ENCODE measurements at regions not wholly inside any gene's neighbourhood (a gene's known extent, or its start where the extent isn't known, plus 50 kb on each side); places are given as distances from the start of the nearest gene placed in this dataset.

DNA sequence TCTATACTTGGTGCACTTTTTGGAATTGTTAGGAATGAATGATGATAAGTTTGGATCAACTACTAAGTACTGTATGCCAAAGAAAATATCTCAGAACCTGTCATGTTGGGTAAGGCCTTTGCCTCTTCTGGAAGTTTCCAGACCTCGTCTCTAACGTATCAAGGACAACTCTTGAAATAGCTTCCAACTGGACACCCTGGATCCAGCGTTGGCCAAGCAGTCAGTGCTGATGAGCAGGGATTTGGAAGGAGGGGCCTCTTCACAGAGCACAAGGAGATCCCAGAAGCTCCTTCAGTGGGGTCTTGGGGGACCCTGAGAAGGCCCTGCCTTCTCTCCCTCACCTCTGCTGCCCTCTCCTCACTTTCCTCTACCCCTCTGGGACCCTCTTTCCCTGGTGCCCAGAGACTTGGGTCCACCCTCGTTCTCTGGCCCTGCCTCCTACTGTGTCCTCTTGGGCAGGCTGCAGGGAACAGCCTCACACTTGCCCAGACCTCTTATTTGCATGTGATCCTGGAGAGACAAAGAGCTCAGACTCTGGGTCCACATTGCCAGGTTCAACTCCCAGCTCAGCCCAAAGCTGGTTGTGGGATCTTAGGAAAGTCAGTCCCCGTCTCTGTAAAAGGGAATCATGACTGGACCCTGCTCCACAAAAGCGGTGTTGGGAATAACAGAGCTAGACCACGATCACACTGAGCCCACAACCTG lies 145.8 kb downstream of the COL6A3 start:
- H3K27me3 ChIP-seq = peaks cover 0 to 12% (median 0%) of the 10 kb centered on the region in 3 donors
- intact Hi-C loops (cut with DNase I; ENCODE audit: low total_unique reads) = no loop called here
- no peak overlapping the region for H3K4me3 ChIP-seq
- no peaks in the 10 kb centered on the region for H3K36me3 ChIP-seq
- DNase-seq = no peak
- H3K4me1 ChIP-seq = peaks cover 0 to 8% (median 4%) of the 10 kb centered on the region in 4 donors
- WGBS, 5 donors = 74 to 91% (median 88%) methylated on average over 7 of the region's 7 CpGs
- TF ChIP-seq CTCF (IDR thresholded peaks at IDR 0.05) = no peak
- TF ChIP-seq POLR2AphosphoS5 (IDR thresholded peaks at IDR 0.05) = no peak
- no peak for TF ChIP-seq EP300 (IDR thresholded peaks at IDR 0.05)
- TF ChIP-seq POLR2A (IDR thresholded peaks at IDR 0.05) = no peak
- no peaks in the 10 kb centered on the region for H3K9me3 ChIP-seq
- H3K27ac ChIP-seq = no peak overlapping the region

DNA sequence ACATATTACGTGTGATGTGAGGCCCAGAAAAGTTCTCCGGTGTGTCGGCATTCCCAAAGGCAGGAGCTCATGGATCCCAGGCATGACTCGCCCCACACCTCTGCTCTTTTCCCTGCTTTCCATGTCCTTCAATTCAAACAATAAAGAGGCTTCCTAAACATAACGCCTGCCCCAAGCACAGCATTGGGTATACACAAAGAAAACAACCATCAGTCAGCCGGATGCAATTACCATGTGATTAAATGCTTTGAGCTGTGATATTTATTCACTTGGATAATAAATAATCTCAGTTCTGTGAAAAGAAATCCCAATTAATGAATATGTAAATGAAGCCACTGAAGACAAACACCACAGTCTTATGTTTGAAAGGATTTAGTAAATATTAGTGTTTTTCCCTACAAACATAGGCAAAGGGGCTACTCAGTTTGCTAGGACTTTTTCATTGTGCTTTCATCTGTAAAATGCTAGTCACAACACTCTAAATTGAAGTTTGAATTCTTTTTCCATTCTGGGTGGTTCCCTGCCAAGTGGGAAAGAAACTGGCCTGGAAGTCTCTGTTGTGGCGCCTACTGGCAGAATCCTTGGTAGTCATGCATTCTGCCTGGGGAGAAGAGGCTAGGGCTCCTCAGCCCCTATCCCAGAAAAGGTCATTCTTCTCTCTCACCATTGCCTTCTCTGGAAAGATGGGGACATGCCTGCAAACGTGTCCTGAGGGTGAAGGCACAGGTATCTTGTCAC lies 144.7 kb downstream of the COL6A3 start:
- Histone ChIP-seq H3K4me1 (peaks cover 0 to 8% (median 4%) of the 10 kb centered on the region in 4 donors), H3K27me3 (peaks cover 0 to 12% (median 0%) of the 10 kb centered on the region in 3 donors), H3K36me3 (no peaks in the 10 kb centered on the region), H3K4me3 (no peak overlapping the region), H3K9me3 (no peaks in the 10 kb centered on the region), H3K27ac (no peak overlapping the region)
- DNase-seq = no peak
- intact Hi-C loops (cut with DNase I; ENCODE audit: low total_unique reads) = no loop called here
- WGBS, 5 donors = 78 to 82% (median 81%) methylated on average over 8 of the region's 8 CpGs
- TF ChIP-seq EP300 (IDR thresholded peaks at IDR 0.05) (no peak), CTCF (IDR thresholded peaks at IDR 0.05) (no peak), POLR2AphosphoS5 (IDR thresholded peaks at IDR 0.05) (no peak), POLR2A (IDR thresholded peaks at IDR 0.05) (no peak)

DNA sequence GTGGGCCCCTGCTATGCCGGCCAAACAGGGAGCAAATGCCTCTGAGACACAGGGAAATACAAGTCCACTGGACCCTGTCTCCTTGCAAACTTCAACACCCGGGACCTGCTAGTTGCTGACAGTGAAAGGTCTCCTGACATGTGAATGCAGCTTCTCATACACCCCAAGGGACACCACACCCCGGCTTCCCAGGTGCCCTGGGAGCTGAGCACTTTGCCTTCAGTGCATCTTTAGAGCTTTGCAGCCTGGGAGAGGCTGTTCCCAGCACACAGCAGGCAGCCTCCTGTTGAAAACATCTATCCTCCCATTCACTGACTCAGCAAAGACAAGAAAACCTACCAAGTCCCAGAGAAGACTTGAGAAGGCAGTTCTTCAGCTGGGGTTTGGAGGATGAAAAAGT lies 143.4 kb downstream of the COL6A3 start:
- peaks cover 0 to 12% (median 0%) of the 10 kb centered on the region in 3 donors for H3K27me3 ChIP-seq
- 66 to 75% (median 70%) methylated on average over 3 of the region's 3 CpGs for WGBS, 5 donors
- TF ChIP-seq EP300 (IDR thresholded peaks at IDR 0.05) (no peak), POLR2A (IDR thresholded peaks at IDR 0.05) (no peak), CTCF (IDR thresholded peaks at IDR 0.05) (no peak), POLR2AphosphoS5 (IDR thresholded peaks at IDR 0.05) (no peak)
- no peaks in the 10 kb centered on the region for H3K36me3 ChIP-seq
- no peak overlapping the region for H3K4me3 ChIP-seq
- peaks cover 0 to 8% (median 4%) of the 10 kb centered on the region in 4 donors for H3K4me1 ChIP-seq
- no peak overlapping the region for H3K27ac ChIP-seq
- no peak for DNase-seq
- H3K9me3 ChIP-seq = no peaks in the 10 kb centered on the region
- intact Hi-C loops (cut with DNase I; ENCODE audit: low total_unique reads) = no loop called here

DNA sequence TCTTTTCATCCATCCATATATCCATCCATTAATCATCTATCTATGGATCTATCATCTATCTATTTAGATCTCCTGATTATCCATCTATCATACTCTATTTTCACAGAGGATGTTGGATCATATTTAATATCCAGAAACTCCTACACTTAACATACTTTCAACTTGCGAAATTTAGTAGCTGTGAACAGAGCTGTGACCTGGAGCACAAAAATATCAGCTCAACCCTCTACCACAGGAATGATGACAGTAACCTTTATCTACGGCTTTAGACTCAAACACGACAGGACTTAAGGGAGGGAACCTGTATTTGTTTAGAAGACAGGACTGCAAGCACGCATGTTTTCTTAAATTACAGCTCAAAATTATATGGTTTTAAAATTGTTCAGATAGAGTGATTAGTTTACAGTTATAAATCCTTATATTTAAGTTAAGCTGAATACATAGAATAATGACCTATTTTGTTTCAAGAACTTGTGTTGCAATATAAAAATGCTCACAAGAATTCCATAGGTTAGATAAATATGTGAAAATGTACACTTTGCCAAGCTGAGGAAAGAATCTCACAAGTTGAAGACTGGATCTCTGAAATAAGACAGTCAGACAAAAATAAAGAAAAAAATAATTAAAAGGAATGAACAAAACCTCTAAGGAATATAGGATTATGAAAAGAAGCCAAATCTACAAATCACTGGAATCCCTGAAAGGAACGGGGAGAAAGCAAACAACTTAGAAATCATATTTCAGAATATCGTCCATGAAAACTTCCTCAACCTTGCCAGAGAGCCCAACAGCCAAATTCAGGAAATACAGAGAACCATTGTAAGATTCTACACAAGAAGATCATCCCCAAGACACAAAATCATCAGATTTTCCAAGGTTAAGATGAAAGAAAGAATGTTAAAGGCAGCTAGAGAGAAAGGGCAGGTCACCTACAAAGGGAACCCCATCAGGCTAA lies 142.0 kb downstream of the COL6A3 start:
- Histone ChIP-seq H3K27ac (no peak overlapping the region), H3K9me3 (no peaks in the 10 kb centered on the region), H3K4me1 (peaks cover 0 to 8% (median 4%) of the 10 kb centered on the region in 4 donors), H3K36me3 (no peaks in the 10 kb centered on the region), H3K27me3 (peaks cover 0 to 12% (median 0%) of the 10 kb centered on the region in 3 donors), H3K4me3 (no peak overlapping the region)
- DNase-seq = no peak
- 77 to 89% (median 81%) methylated on average over 6 of the region's 6 CpGs for WGBS, 5 donors
- intact Hi-C loops (cut with DNase I; ENCODE audit: low total_unique reads) = no loop called here
- TF ChIP-seq EP300 (IDR thresholded peaks at IDR 0.05) (no peak), CTCF (IDR thresholded peaks at IDR 0.05) (no peak), POLR2AphosphoS5 (IDR thresholded peaks at IDR 0.05) (no peak), POLR2A (IDR thresholded peaks at IDR 0.05) (no peak)

Data from stomach (tissue), 8 donors.